NCI-H82 (cell line): ENCODE measurements at regions not wholly inside any gene's neighbourhood (a gene's known extent, or its start where the extent isn't known, plus 50 kb on each side); places are given as distances from the start of the nearest gene placed in this dataset.
"Not testable (repeated sequence)": the region's sequence is repeated elsewhere in the genome, so short reads cannot be mapped to it uniquely, and the experiment has no call there.

ENCODE experiments used
- DNase-seq: peaks from one replicate; lab custom pipeline; 2025; lab: John Stamatoyannopoulos, UW

DNA sequence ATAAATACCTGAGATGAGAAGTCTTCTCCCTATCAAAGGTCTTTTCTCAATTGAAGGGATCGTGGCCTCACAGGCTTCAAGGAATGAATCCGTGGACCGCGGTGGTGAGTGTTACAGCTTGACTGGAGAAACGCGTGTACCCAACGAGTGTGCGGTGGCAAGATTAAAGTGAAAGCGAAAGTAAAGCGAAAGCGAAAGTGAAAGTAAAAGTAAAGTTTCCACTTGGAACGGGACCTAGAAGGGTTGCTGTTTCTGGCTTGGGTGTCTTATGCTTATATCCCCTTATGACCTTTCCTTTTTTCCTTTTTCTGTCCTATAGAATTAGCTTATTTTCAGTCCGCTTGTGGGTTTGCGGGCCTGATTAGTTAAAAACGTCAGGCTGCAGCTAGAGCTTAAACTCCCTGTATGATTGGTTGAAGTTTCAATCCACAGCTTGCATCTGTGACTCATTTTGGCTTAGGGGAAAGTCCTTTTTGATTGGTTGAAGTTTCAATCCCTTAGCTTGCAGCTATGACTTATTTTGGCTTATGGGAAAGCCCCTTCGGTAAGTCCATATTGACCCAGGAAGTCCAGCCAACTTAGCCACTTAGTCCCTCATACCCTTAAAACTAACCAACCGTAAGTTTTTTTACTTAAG is 924.3 kb upstream of the CDH10 start:
- DNase-seq, result no peak

DNA sequence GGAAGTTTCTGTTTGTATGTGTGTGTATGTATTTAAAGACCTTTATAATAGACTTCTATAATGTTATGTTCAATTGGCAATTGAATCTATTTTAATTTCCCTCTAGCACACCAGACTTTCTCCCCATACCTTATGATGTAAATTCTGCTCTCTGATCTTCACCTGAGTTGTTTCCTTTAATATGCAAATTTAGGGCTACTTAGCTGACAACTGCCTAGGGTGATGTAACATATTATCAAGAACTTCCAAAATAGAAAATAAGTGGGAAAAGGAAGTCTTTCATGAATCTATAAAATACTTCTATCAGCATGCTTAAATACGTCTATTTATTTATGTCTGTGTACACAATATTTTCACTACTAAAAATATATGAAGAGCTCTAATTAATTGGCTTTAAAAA is 923.5 kb upstream of the CDH10 start:
- no peak for DNase-seq

DNA sequence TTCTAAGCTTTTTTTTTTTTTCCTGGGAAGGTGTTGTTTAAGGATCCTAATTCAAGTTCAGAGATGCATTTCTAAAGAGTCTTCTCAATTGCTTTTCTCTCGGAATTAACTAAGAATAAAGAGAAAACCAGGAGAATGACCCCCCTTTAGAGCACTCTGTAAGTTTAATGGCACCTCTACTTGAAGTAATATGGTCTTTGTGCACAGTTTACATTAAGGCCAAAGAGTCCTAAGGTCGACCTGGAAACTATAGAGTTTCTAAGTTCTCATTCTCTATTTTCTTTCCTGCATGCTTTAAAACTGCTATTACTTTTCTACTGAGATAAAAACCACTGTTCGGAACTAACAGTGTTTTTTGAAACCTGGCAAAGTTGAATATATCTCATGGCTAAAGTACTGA is 923.1 kb upstream of the CDH10 start:
- DNase-seq, result no peak

- DNase-seq, result no peak
These were observed 917.9 kb upstream of the CDH10 start for GRCh38 chr5:25562656-25563055.

DNA sequence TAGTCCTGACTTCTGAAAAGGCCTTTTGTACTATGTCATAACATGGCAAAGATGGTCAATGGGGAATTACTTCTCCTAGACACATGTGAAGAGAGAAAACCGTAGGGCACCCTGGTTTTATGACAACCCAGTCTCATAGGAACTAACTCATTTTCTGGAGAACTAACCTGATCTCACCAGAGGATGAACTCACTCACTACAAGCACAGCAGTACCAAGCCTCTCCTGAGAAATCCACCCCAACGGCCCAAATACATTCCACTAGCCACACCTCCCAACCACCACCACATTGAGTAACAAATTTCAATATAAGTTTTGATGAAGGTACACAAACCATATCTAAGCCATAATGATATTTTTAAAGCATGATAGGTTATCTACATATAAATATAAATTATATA is 909.3 kb upstream of the CDH10 start:
- DNase-seq, result no peak

DNA sequence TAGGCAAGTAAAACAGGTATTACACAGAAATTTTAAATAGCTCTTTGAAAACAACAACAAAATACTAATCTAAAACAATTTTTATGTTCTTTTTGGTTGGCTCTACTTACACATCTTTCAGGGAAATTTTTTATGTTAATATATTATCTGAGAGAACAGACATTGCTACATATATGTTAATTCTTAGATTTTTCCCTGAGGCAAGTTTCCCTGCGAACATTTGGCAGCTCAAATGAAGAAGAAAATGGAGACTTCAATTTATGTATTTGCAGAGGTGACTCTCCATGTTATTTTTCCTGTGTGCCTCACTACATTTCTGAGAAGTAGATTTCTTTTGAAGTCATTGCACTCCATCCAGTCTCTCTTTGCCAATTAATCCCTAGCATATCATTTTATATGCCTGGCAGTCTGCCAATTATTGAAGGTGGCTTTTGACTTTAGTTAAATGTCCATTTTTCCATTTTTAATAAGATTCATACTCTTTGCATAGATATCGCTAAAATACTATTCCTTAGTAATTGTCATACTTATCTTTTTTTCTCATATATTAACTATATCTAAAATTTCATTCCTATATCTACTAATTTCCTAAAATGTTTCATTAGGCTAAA is 908.2 kb upstream of the CDH10 start:
- DNase-seq, result no peak

GRCh38 chr5:25550793-25551192 is 906.0 kb upstream of the CDH10 start:
- DNase-seq, result no peak

DNA sequence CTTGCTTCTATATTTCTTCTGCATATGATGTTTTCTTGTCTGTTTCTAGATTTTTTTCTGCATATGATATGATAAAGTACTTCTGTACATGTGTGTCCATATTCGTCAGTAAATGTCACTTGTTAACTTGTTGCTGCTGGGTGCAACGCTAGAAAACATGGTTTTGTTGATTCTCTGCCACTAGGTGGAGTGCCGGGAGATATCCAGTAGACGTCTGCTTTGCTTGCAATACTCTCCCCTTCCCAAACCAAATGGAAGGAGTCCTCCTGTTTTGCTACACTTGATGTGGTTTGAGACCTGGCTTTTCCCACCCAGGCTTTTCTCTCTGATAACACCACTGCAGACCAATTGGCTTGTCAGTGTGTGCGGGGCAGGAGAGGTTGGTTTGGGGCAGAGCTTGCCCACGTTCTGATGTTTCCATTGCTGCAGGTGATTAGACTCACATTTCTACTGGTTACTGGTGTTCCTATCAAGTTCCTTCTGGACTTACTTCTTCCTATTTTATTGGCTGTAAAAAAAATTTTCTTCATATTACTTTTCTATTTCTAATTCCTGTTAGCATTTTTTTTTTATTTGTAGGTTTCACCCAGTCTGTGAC is 900.0 kb upstream of the CDH10 start:
- DNase-seq, result peak; percentile 72

DNA sequence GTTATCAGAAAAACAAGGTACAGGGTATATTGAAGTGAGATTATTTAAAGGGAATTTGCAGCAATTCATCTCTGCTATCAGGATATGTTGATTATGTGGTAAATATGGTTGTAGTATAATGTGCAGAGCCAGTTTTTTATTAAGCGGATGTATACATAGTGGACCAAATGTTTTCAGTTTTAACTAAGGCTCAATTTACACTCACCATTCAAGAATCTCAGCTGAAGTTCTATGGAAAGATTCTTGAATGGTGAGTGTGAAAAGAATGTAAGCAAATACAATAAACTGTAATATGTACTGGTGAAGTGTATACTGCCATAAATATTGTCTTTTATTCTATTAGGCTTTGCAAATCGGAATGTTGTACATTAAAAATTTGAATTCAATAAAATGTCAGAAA is 895.9 kb upstream of the CDH10 start:
- DNase-seq, result no peak

DNA sequence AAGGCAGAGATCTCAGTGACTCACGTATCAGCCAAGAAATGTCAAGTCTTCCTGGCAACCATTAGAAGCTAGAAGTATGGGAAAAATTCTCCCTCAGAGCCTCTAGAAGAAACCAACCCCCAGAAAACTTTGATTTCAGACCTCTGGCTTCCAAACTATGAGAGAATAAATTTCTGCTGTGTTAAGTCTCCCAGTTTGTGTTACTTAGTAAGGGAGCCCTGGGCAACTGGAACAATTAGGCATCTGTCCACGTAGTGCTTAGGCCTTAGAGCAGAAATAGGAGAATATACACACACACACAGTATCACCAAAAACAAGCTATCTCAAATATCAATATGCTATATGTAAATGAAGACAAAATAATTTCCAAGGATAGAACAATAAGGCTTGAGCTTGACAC is 894.8 kb upstream of the CDH10 start:
- no peak for DNase-seq

GRCh38 chr5:25536461-25536860 is 891.7 kb upstream of the CDH10 start:
- DNase-seq, result not testable (repeated sequence)

DNA sequence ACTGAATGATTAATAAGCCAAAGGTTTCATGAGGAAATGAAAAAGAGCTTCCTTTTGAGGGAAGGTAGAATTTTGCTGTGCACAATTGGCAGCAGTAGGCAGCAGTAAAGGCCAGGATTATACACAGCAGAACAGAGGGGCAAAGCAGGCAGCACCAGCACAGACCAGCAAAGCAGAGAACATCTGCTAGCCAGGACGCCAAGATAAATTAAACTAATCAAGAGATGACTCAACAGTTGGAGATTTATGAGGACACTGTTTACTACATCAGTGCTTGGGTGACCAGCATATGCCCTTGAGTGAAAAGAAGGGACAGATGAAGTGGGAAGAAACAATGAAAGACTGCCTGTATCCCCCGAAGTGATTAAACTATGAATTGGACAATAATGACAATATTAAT is 871.4 kb upstream of the CDH10 start:
- DNase-seq, result peak; percentile 93

DNA sequence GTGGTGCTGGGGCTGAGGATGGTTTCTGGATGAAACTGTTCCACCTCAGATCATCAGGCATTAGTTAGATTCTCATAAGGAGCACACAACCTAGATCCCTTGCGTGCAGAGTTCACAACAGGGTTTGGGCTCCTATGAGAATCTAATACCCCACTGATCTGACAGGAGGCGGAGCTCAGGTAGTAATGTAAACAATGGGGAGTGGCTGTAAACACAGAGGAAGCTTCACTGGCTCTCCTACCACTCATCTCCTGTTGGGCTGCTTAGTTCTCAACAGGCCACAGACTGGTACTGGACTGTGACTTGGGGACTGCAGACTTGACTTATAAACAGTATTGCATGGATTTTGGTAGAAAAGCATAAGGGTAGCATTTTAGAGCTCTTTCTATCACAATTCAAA is 870.7 kb upstream of the CDH10 start:
- DNase-seq, result peak; percentile 93

DNA sequence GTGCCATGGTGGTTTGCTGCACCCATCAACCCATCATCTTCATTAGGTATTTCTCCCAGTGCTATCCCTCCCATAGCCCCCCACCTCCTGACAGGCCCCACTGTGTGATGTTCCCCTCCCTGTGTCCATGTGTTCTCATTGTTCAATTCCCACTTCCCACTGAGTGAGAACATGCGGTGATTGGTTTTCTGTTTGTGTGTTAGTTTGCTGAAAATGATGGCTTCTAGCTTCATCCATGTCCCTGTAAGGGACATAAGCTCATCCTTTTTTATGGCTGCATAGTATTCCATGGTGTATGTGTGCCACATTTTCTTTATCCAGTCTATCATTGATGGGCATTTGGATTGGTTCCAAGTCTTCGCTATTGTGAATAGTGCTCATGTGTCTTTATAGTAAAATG is 865.9 kb upstream of the CDH10 start:
- not testable (repeated sequence) for DNase-seq

DNA sequence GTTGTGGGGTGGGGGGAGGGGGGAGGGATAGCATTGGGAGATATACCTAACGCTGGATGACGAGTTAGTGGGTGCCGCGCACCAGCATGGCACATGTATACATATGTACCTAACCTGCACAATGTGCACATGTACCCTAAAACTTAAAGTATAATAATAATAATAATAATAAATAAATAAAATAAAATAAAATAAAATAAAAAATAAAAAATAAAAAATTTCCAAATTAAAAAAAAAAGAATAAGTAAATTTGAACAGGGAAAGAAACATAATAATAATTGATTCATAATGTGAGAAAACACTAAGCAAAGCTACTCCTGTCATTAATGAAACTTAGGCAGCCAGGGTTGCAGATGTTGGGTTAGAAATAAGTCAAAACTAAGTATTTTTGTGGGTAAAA is 863.2 kb upstream of the CDH10 start:
- DNase-seq, result not testable (repeated sequence)

- no peak for DNase-seq
These were observed 855.9 kb upstream of the CDH10 start for GRCh38 chr5:25500635-25501034.

- no peak for DNase-seq
These were observed 845.2 kb upstream of the CDH10 start for GRCh38 chr5:25489834-25490538.

- no peak for DNase-seq
These were observed 843.3 kb upstream of the CDH10 start for GRCh38 chr5:25488119-25488518.

GRCh38 chr5:25484391-25484790 is 839.6 kb upstream of the CDH10 start:
- no peak for DNase-seq

DNA sequence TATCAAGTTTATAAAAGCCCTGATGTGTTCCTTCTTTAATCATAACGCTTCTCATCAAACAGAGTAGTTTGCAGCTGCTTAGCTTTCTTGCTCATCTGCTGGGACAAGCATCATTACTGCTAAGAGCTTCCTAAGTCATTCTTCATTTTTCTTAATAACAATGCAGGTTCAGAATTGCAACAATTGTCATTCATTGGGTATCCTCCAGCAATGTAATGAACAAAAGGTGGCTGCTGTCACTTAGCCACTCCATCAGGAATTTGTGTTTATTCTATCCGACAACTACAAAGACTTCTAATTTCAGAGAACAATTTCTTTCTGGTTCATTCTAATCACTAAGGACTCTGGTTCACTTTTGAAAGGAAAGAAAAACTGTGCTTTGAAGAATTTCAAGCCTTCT is 836.7 kb upstream of the CDH10 start:
- peak; percentile 2 for DNase-seq

DNA sequence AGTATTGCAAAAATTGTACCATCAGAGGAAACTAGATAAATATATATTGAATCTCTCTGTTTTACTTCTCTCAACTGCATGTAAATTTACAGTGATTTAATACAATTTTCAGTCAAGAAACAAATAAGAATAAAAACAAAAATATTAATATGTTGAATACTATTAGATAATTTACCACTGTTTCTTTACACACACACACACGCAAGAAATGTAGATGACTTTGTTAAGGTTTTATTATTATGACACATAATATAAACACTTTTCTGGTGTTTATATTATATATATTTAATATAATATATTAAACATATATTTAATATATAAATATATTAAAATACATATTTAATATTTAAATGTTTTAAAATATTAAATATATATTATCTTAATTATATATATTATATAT is 814.3 kb upstream of the CDH10 start:
- no peak for DNase-seq

DNA sequence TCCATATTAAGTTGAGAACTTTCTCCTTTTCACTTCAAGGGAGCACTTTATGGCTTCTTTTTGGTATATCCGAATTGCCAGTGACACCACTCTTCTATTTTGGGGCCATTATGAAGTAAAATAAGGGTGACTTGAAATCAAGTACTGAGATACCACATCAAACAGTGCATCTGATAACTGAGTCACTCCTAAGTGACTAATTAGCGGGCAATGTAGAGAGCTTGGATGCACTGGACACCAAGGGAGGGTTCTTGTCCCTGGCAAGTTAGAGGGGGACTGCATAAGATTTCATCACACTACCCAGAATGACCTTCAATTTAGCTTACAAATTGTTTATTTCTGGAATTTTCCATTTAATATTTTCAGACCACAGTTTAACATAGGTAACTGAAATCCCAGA is 813.9 kb upstream of the CDH10 start:
- peak; percentile 16 for DNase-seq

GRCh38 chr5:25453500-25453899 is 808.7 kb upstream of the CDH10 start:
- no peak for DNase-seq
